BJ (cell line): ENCODE measurements at regions not wholly inside any gene's neighbourhood (a gene's known extent, or its start where the extent isn't known, plus 50 kb on each side); places are given as distances from the start of the nearest gene placed in this dataset.

Experiments used
- CTCF ChIA-PET: fragments of 350-600 bp; formaldehyde crosslinking; extraction: SDS; loops from one replicate; lab custom pipeline; 2021; ENCODE audit warnings: antibody characterized with exemption, inconsistent platforms; lab: Yijun Ruan, JAX
- POLR2A ChIA-PET: fragments of 300-600 bp; sonication (Branson Sonifier 250); formaldehyde crosslinking; extraction: SDS; loops from one replicate; lab custom pipeline; 2021; ENCODE audit warnings: antibody characterized with exemption; lab: Charles Lee
- DNase-seq: peaks from one replicate; pipeline ENCODE4 v3.0.0-alpha.2; 2011; ENCODE audit warnings: low read depth
- H3K27me3 ChIP-seq: 2 replicates; pipeline ENCODE4 v1.6.0; 2011; ENCODE audit warnings: low read length; ENCODE audit not compliant: control insufficient read depth, insufficient read depth
- H3K36me3 ChIP-seq: 2 replicates; pipeline ENCODE4 v1.5.1; 2011; ENCODE audit warnings: low read length; ENCODE audit not compliant: control insufficient read depth, insufficient read depth
- H3K4me3 ChIP-seq: 2 replicates; pipeline ENCODE4 v1.5.1; 2011; ENCODE audit warnings: low read depth, mild to moderate bottlenecking, control low read depth, low read length
- CTCF ChIP-seq: IDR thresholded peaks from 2 replicates; pipeline ENCODE4 v1.5.1; 2011; ENCODE audit warnings: low read depth, mild to moderate bottlenecking, control low read depth, inconsistent platforms, low read length, moderate library complexity; ENCODE audit not compliant: insufficient read depth

- ChIA-PET CTCF (no interaction called here), POLR2A (no interaction called here)
- Histone ChIP-seq H3K36me3 (no peaks in the 10 kb centered on the region), H3K27me3 (0 out of 2 replicates have a peak, but pooled peaks cover under 1% of the 10 kb centered on the region), H3K4me3 (no peak overlapping the region)
- TF ChIP-seq CTCF = no peak
- DNase-seq = no peak
Observed at GRCh38 chr20:43794326-43794725, 67.5 kb upstream of the GTSF1L start.

- Histone ChIP-seq H3K36me3 (no peaks in the 10 kb centered on the region), H3K27me3 (no peaks in the 10 kb centered on the region), H3K4me3 (no peak overlapping the region)
- no peak for TF ChIP-seq CTCF
- CTCF ChIA-PET = no interaction called here
- POLR2A ChIA-PET = no interaction called here
- no peak for DNase-seq
Observed at GRCh38 chr20:43789593-43789992, 62.8 kb upstream of the GTSF1L start.

- no peaks in the 10 kb centered on the region for H3K36me3 ChIP-seq
- H3K4me3 ChIP-seq = no peak overlapping the region
- ChIA-PET POLR2A (no interaction called here), CTCF (no interaction called here)
- H3K27me3 ChIP-seq = no peaks in the 10 kb centered on the region
- DNase-seq = no peak
- no peak for TF ChIP-seq CTCF
Observed at GRCh38 chr20:43787937-43788336, 61.1 kb upstream of the GTSF1L start.

- no peaks in the 10 kb centered on the region for H3K27me3 ChIP-seq
- no peaks in the 10 kb centered on the region for H3K36me3 ChIP-seq
- DNase-seq = no peak
- POLR2A ChIA-PET = no interaction called here
- no peak overlapping the region for H3K4me3 ChIP-seq
- CTCF ChIA-PET = interaction anchor here (0.6 kb wide), 1 partner anchor 53 kb away, joined by 3 read pairs; no protein-coding TSS in a partner anchor
- TF ChIP-seq CTCF = no peak
Observed at GRCh38 chr20:43786885-43787284, 60.1 kb upstream of the GTSF1L start.

GRCh38 chr20:43781215-43781614 is 54.4 kb upstream of the GTSF1L start:
- TF ChIP-seq CTCF = no peak
- Histone ChIP-seq H3K36me3 (no peaks in the 10 kb centered on the region), H3K27me3 (no peaks in the 10 kb centered on the region), H3K4me3 (no peak overlapping the region)
- no peak for DNase-seq
- ChIA-PET POLR2A (no interaction called here), CTCF (interaction anchor here (0.6 kb wide), 1 partner anchor 510 kb away, joined by 3 read pairs; no protein-coding TSS in a partner anchor)
